ENCODE measurements at regions not wholly inside any gene's neighbourhood (a gene's known extent, or its start where the extent isn't known, plus 50 kb on each side); places are given as distances from the start of the nearest gene placed in this dataset.
"Not testable (repeated sequence)": the region's sequence is repeated elsewhere in the genome, so short reads cannot be mapped to it uniquely, and the experiment has no call there.

GRCh38 chr6:110548110-110548847 is 71.9 kb upstream of the SLC22A16 start:
- Histone ChIP-seq H3K36me3 (ENCODE audit: control insufficient read depth, insufficient read depth, low read length) (no peaks in the 10 kb centered on the region), H3K4me1 (ENCODE audit: control insufficient read depth, insufficient read depth, low read length) (no peaks in the 10 kb centered on the region), H3K4me3 (ENCODE audit: low read length) (no peak overlapping the region), H3K27ac (ENCODE audit: low read length) (no peak overlapping the region), H3K9me3 (ENCODE audit: control insufficient read depth, low read depth, low read length) (peaks cover 5% of the 10 kb centered on the region), H3K27me3 (ENCODE audit: control insufficient read depth, insufficient read depth, low read length) (no peaks in the 10 kb centered on the region)
- WGBS (ENCODE audit: insufficient coverage, low lambda C conversion rate), result 100% methylated on average over 1 of the region's 3 CpGs
- DNase-seq, result no peak

GRCh38 chr6:110547266-110547964 is 71.0 kb upstream of the SLC22A16 start:
- no CpG with 5 or more reads among the region's 1 CpG for WGBS (ENCODE audit: insufficient coverage, low lambda C conversion rate)
- no peaks in the 10 kb centered on the region for H3K27me3 ChIP-seq (ENCODE audit: control insufficient read depth, insufficient read depth, low read length)
- H3K27ac ChIP-seq (ENCODE audit: low read length), result no peak overlapping the region
- H3K4me1 ChIP-seq (ENCODE audit: control insufficient read depth, insufficient read depth, low read length), result no peaks in the 10 kb centered on the region
- no peaks in the 10 kb centered on the region for H3K36me3 ChIP-seq (ENCODE audit: control insufficient read depth, insufficient read depth, low read length)
- peaks cover 2% of the 10 kb centered on the region for H3K9me3 ChIP-seq (ENCODE audit: control insufficient read depth, low read depth, low read length)
- DNase-seq, result no peak
- H3K4me3 ChIP-seq (ENCODE audit: low read length), result no peak overlapping the region

- no peaks in the 10 kb centered on the region for H3K36me3 ChIP-seq (ENCODE audit: control insufficient read depth, insufficient read depth, low read length)
- no peak overlapping the region for H3K27ac ChIP-seq (ENCODE audit: low read length)
- no peak overlapping the region for H3K4me3 ChIP-seq (ENCODE audit: low read length)
- no peak for DNase-seq
- no peaks in the 10 kb centered on the region for H3K9me3 ChIP-seq (ENCODE audit: control insufficient read depth, low read depth, low read length)
- 100% methylated on average over 2 of the region's 11 CpGs for WGBS (ENCODE audit: insufficient coverage, low lambda C conversion rate)
- H3K27me3 ChIP-seq (ENCODE audit: control insufficient read depth, insufficient read depth, low read length), result no peaks in the 10 kb centered on the region
- no peaks in the 10 kb centered on the region for H3K4me1 ChIP-seq (ENCODE audit: control insufficient read depth, insufficient read depth, low read length)
Observed at GRCh38 chr6:110545081-110545872, 68.9 kb upstream of the SLC22A16 start.

- Histone ChIP-seq H3K27me3 (ENCODE audit: control insufficient read depth, insufficient read depth, low read length) (no peaks in the 10 kb centered on the region), H3K9me3 (ENCODE audit: control insufficient read depth, low read depth, low read length) (no peaks in the 10 kb centered on the region), H3K4me3 (ENCODE audit: low read length) (no peak overlapping the region), H3K36me3 (ENCODE audit: control insufficient read depth, insufficient read depth, low read length) (no peaks in the 10 kb centered on the region), H3K27ac (ENCODE audit: low read length) (no peak overlapping the region), H3K4me1 (ENCODE audit: control insufficient read depth, insufficient read depth, low read length) (no peaks in the 10 kb centered on the region)
- WGBS (ENCODE audit: insufficient coverage, low lambda C conversion rate), result 82% methylated on average over 3 of the region's 5 CpGs
- DNase-seq, result no peak
Observed at GRCh38 chr6:110544472-110544871, 68.1 kb upstream of the SLC22A16 start.

- H3K36me3 ChIP-seq (ENCODE audit: control insufficient read depth, insufficient read depth, low read length), result no peaks in the 10 kb centered on the region
- DNase-seq, result no peak
Observed at GRCh38 chr6:110543106-110543505, 66.7 kb upstream of the SLC22A16 start.

GRCh38 chr6:110542311-110543024 is 66.1 kb upstream of the SLC22A16 start:
- H3K4me1 ChIP-seq (ENCODE audit: control insufficient read depth, insufficient read depth, low read length), result no peaks in the 10 kb centered on the region
- no peaks in the 10 kb centered on the region for H3K36me3 ChIP-seq (ENCODE audit: control insufficient read depth, insufficient read depth, low read length)
- no CpG with 5 or more reads among the region's 11 CpGs for WGBS (ENCODE audit: insufficient coverage, low lambda C conversion rate)
- no peak overlapping the region for H3K4me3 ChIP-seq (ENCODE audit: low read length)
- H3K27ac ChIP-seq (ENCODE audit: low read length), result no peak overlapping the region
- H3K9me3 ChIP-seq (ENCODE audit: control insufficient read depth, low read depth, low read length), result peaks cover 2% of the 10 kb centered on the region
- DNase-seq, result no peak
- H3K27me3 ChIP-seq (ENCODE audit: control insufficient read depth, insufficient read depth, low read length), result no peaks in the 10 kb centered on the region

More at GRCh38 chr6:110543106-110543505, 66.7 kb upstream of the SLC22A16 start:
- Histone ChIP-seq H3K4me3 (ENCODE audit: low read length) (no peak overlapping the region), H3K4me1 (ENCODE audit: control insufficient read depth, insufficient read depth, low read length) (no peaks in the 10 kb centered on the region), H3K9me3 (ENCODE audit: control insufficient read depth, low read depth, low read length) (peaks cover 2% of the 10 kb centered on the region), H3K27ac (ENCODE audit: low read length) (no peak overlapping the region), H3K27me3 (ENCODE audit: control insufficient read depth, insufficient read depth, low read length) (no peaks in the 10 kb centered on the region)
- 100% methylated on average over 2 of the region's 5 CpGs for WGBS (ENCODE audit: insufficient coverage, low lambda C conversion rate)

GRCh38 chr6:110541701-110542309 is 65.4 kb upstream of the SLC22A16 start:
- no peaks in the 10 kb centered on the region for H3K36me3 ChIP-seq (ENCODE audit: control insufficient read depth, insufficient read depth, low read length)
- H3K27me3 ChIP-seq (ENCODE audit: control insufficient read depth, insufficient read depth, low read length), result no peaks in the 10 kb centered on the region
- H3K4me1 ChIP-seq (ENCODE audit: control insufficient read depth, insufficient read depth, low read length), result no peaks in the 10 kb centered on the region
- no peak overlapping the region for H3K27ac ChIP-seq (ENCODE audit: low read length)
- WGBS (ENCODE audit: insufficient coverage, low lambda C conversion rate), result 100% methylated on average over 1 of the region's 5 CpGs
- no peak for DNase-seq
- H3K9me3 ChIP-seq (ENCODE audit: control insufficient read depth, low read depth, low read length), result peaks cover 2% of the 10 kb centered on the region
- H3K4me3 ChIP-seq (ENCODE audit: low read length), result no peak overlapping the region

GRCh38 chr6:110539277-110540019 is 63.0 kb upstream of the SLC22A16 start:
- H3K4me3 ChIP-seq (ENCODE audit: low read length); H3K4me1 ChIP-seq (ENCODE audit: control insufficient read depth, insufficient read depth, low read length); DNase-seq; H3K27me3 ChIP-seq (ENCODE audit: control insufficient read depth, insufficient read depth, low read length); H3K27ac ChIP-seq (ENCODE audit: low read length); H3K36me3 ChIP-seq (ENCODE audit: control insufficient read depth, insufficient read depth, low read length); H3K9me3 ChIP-seq (ENCODE audit: control insufficient read depth, low read depth, low read length): not testable (repeated sequence)
- WGBS (ENCODE audit: insufficient coverage, low lambda C conversion rate), result 100% methylated on average over 3 of the region's 4 CpGs

- Histone ChIP-seq H3K4me1 (ENCODE audit: control insufficient read depth, insufficient read depth, low read length) (no peaks in the 10 kb centered on the region), H3K27ac (ENCODE audit: low read length) (no peak overlapping the region), H3K27me3 (ENCODE audit: control insufficient read depth, insufficient read depth, low read length) (no peaks in the 10 kb centered on the region), H3K9me3 (ENCODE audit: control insufficient read depth, low read depth, low read length) (peaks cover 7% of the 10 kb centered on the region), H3K4me3 (ENCODE audit: low read length) (no peak overlapping the region), H3K36me3 (ENCODE audit: control insufficient read depth, insufficient read depth, low read length) (no peaks in the 10 kb centered on the region)
- WGBS (ENCODE audit: insufficient coverage, low lambda C conversion rate), result no CpG with 5 or more reads among the region's 5 CpGs
- no peak for DNase-seq
Observed at GRCh38 chr6:110538416-110539160, 62.2 kb upstream of the SLC22A16 start.

Measured in large intestine (tissue), 3 donors.